Activated CD8-positive, alpha-beta memory T cell treated with anti-CD3 and anti-CD28 coated beads for 24 hours (primary cell): ENCODE measurements at regions not wholly inside any gene's neighbourhood (a gene's known extent, or its start where the extent isn't known, plus 50 kb on each side); places are given as distances from the start of the nearest gene placed in this dataset.

Source experiments
- DNase-seq: peaks from one replicate; pipeline ENCODE4 v3.0.0-alpha.2; 2020

GRCh38 chr3:98978068-98978811 lies 76.7 kb upstream of the DCBLD2 start:
- DNase-seq: no peak

GRCh38 chr3:98977520-98977919 lies 76.0 kb upstream of the DCBLD2 start:
- no peak for DNase-seq

GRCh38 chr3:98974442-98974841 lies 72.9 kb upstream of the DCBLD2 start:
- DNase-seq: no peak

GRCh38 chr3:98972720-98973119 lies 71.2 kb upstream of the DCBLD2 start:
- DNase-seq: no peak

DNA sequence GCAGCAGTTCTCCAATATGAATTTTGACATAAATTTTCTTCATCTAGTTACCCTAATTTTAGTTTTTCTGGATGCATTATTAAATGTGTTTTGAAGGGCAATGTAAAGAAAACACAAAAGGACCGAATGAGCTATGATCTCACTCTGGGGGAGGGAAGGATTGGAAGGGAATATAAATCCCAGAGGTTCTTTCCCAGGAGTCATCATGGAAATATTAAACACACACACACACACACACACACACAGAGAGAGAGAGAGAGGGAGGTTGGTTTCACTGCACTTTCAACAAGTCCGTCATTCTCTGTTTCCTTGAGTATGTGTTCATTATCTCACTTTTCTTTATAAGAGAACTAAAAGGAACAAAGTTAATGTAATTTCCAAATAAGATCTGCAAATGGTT lies 70.7 kb upstream of the DCBLD2 start:
- DNase-seq: no peak

DNA sequence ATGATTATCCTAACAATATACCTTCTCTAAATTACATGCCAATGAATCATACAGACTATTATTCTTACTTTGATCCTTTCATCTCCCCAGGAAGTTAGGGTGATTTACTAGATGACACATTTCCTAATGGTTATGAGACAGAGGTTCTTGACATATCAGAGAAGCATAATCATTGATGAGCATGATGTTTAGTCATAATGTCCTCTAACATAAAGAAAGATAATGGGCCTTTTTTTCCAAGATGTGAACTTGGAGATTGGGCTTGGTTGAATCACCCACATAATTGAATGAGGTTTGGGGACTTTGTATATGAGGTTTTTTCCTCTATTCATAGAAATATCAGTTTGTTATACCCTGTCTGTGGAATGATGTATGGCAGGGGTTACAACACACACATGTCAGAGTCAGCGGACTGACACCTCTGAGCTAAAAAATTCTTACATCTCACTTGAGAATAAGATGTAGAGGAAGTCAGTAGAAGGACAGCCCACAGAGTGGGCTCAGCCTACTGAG lies 69.7 kb upstream of the DCBLD2 start:
- DNase-seq: no peak

DNA sequence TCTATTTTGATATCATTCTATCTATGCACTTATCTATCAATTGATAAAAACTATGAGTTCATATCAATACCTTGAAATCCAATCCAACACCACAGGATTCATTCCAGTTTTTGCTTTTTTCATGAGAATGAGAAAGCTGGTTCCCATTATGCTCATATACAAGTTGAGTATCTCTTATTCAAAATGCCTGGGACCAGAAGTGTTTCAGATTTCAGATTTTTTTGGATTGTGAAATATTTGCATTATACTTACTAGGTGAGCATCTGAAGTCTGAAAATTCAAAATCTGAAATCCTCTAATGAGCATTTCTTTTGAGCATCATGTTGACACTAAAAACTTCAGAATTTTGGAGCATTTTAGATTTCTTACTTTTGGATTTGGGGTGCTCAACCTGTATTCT lies 67.8 kb upstream of the DCBLD2 start:
- DNase-seq: no peak

GRCh38 chr3:98968824-98969223 lies 67.3 kb upstream of the DCBLD2 start:
- no peak for DNase-seq

DNA sequence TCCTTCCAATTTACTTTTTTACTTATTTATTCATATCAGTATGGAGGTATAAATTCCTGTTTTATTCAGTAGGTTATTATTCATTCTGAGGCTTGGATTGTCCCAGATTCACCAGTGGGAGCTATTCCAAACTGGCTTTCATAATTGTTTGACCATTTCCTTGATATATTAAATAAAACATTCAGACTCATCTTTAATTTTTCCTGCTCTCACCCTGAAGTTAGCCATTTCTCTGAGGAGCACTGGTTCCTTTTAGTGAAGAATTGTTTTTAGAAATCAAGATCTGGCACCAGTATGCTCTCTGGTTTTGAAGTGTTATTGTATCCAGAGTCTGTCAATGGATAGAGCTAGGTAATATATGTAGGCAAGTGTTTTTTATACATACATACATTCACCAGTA lies 66.9 kb upstream of the DCBLD2 start:
- DNase-seq: no peak

DNA sequence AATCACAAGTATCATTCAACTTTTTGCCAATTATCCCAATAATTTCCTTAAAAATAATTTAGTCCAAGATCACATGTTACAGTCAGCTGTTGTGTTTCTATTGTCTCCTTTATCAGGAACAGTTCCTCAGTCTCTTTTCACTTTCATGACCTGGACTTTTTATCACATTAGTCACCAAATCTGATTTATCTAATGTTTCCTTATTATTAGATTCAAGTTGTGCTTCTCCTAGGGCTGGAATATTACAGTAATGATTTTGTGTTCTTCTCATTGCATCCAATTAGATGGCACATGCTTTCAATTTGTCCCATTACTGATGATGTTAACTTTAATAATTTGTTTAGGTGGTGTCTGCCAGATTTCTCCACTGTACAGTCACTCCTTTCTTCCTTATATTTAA lies 66.3 kb upstream of the DCBLD2 start:
- no peak for DNase-seq

DNA sequence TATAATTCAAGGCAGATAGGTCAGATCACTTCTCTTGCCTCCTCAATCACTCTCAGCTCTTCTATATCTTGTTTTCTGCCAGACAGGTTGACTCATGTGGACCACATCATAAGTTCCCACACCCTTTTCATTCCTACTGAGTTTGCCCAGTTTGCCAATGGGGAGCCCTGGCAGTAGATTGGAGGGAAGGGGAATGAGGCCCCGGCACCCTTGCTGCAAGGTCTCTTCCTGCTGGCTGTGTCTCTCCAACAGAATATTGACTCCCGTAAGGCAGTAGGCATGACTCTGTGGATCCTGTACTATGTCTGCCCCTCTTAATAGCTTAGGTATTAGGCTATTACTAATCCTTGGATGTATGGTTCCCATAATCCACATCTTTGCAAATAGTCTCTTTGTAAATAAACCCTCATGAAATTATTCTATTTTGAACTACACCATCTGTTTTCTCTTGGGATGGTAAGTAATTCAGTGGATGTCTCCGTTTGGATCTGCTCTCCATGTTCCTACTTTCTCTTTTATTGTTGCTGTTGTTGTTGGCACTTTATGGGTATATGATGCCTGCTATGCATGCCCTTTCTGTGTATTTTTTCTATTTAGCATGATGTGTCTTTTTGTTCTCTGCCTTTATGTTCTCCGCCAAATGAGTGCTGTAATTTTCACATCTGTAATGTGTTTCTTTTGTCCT lies 65.5 kb upstream of the DCBLD2 start:
- DNase-seq: no peak

DNA sequence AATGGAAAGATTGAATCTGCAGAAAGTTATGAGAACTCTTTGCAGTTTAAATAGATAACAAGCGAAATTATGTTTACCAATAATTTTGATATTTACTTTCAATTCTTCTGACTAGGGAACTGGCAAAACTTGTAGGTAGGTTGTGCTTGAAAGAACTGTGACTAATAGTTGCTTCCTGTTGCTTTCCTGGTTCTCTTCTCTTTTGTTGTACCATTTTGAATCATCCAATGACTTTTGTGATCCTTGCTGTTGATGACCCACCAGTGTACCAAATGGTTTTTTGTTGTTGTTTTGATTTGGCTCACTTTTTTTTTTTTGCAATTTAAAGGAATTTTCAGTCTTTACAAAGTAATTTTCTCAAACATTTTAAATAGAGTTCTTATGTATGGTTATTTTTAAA lies 64.9 kb upstream of the DCBLD2 start:
- no peak for DNase-seq

DNA sequence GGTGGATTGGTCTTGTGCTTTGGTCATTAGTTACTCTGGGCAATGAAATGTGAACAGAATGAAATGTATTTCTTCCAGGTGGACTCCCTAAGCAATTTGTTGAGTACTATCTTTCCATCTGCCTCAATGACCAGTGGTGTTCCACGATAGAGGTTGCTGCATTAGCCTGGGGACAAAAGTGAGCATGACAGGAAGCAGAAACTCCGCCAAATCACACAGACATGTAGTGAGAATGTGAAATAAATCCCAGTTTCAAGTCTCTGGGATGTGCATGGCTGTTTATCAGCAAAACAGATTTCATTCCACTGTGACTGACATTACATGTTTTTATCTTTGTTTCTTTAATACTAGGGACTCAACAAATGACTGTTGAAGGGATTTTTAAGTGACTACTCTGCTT lies 63.3 kb upstream of the DCBLD2 start:
- DNase-seq: no peak

DNA sequence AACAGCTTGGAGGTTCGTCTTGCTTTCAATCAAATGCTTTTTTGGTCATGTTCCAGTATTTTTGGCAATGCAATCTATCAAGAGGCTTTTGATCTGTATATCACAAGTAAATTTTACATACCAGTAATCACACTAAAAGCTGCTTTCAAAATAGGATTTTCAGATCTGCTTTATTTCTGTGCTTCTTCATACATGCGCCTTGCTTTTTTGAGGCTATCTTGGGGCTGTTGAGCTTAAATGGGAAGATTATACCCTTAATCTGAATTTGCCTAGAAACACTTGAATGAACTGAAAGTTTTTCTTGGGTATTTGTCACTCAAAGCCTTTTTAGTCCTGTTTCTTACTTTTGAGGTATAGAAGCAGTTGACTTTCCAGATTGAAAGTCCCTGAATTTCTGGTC lies 62.1 kb upstream of the DCBLD2 start:
- DNase-seq: no peak

DNA sequence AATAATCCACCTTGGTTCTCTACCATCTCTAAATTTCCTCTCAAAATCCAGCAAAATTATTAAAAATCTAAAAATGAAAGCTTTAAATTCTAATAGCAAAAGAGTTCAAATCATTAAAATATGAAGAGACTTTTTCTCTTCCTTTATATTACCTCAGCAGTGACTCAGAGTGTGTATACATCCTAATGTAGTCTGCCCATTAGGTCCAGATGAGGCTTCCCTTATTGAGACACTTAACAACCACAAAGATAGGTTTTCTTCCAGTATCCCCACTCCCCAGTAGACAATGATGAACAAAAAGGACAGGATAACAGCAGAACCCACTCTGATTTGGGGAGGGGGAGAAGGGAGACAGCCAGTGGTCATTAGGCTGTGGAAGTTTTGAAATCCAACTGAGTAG lies 61.5 kb upstream of the DCBLD2 start:
- DNase-seq: no peak

DNA sequence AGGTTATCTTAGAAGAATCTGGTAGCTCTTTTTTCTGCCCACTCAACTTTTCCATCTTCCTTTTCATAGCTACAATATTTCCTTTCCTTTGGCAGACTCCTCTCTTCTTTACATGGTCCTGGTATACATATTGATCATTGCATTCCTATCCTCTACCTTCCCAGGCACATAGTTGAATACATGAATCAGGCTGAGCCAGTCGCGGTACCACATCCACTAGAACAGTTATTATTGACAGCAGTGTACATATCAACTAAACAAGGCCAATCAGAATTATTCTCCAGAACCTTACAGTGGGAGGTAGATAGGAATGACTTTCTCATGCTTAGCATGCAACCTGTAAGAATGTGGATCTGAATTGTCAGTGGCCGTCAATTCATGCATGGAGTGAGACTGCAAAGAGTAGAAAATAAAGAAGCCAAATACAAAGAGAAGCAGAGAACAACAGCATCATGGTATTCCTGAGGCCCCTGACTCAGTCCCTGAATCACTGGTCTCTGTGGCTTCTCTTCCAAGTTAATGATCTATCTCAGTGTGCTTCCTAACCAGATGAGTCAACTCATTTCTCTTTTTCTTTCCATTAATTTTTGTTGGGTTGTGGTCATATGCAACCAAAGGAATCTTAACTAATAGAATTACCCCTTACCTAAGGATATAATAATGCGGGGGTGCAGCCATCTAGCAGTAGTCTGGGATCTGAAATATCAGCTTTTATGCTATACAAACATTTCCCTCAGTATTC lies 60.9 kb upstream of the DCBLD2 start:
- DNase-seq: no peak

DNA sequence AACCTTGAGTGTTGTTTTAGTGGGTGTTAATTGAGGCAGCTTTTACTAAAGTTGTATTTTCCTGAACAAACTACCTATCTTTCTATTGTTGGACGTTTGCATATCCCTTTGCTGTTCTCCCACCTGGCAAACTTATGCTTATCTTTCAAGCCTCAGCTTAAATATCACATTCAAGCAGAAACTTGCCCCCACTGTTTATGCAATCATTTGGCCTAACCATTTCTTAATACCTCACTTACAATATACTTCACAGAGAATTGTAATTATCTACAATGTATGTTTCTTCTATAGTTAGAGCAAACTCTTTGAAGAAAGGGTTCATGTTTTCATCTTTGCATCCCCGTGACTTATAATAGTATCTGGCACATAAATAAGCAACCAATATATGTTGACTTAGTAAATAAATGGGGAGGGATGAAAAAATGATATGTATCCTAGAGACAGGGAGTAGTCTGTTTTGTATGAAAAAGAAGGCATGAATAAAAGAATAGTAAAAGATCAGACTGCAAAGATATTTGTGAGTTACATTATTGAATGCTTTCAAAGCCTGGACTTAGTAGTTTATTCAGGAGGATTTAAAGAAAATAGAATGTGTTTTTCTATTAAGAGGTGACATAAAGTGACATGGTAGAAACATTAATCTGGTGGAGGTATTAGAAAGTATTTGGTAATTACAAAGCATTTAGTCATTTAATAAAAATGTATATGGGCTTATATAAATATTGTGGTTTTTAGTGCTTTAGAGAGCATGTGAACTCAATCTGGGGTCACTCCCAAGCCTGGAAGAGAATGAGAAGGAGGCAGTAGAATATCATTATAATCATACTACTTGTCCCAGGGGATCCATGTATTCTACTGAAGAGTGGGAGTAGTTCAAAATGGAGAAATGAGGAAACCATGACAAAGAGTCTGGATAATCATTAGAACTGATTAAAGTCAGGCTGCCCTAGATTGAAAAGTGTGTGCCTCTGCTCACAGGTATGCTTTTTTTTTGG lies 60.0 kb upstream of the DCBLD2 start:
- DNase-seq: no peak

DNA sequence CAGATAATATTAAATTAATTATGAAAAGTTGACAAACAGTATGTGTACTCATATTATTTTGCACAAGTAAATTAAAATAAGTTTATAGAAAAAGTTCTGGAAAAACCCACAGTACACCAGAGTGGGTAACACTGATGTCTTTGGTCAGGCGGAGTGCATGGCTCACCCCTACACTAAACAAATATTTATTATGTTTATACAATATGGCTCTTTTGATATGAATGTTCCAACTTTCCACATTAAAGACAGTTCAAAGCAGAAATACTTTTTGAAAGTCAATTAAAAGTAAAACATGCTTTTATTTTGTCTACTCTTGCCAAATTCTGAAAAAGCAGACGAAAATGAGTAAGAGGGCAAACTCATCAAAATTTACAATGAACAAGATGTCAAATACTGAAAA lies 56.2 kb upstream of the DCBLD2 start:
- no peak for DNase-seq

DNA sequence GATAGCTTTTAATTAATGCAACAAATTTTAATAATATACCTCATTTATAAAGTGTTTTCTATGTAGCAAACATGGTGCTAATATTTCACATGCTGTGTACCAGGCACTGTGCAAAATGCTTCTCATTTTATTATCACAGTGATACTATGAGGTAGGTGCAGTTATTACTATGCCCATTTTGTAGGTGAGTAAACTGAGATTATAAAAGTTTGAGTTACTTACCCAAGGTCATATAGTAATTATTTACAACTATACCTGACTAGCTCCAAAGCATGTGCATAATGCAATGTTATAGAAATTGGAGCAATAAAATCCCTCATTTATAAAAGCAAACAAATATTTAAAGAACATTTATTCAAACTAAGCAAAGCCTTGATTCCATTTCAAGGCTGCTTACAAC lies 54.5 kb upstream of the DCBLD2 start:
- DNase-seq: no peak

- no peak for DNase-seq
Measured at GRCh38 chr3:98954791-98955604, 53.5 kb upstream of the DCBLD2 start.

DNA sequence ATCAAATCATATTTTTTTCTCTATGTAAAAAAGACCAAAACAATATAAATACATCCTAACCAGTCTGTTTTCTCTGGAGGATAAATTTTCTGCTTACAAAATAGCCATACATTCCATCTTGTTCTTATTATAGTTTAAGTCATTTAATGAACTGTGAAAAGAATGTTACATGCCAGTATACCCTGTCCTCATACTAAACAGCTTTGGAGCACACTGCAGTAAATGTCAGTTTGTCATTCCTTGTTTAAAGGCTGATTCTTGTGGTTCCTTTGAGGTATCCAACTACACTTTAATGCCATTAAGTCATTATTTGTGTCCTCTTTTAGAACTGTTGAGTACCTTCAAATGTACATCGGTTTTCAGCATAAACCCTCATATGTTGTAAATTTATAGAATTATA lies 52.7 kb upstream of the DCBLD2 start:
- no peak for DNase-seq

- DNase-seq: no peak
Measured at GRCh38 chr3:98952404-98952803, 50.9 kb upstream of the DCBLD2 start.
